MM.1S (cell line): ENCODE measurements at regions not wholly inside any gene's neighbourhood (a gene's known extent, or its start where the extent isn't known, plus 50 kb on each side); places are given as distances from the start of the nearest gene placed in this dataset.
"Not testable (repeated sequence)": the region's sequence is repeated elsewhere in the genome, so short reads cannot be mapped to it uniquely, and the experiment has no call there.

ENCODE experiments used
- DNase-seq: peaks from one replicate; pipeline ENCODE4 v3.0.0-alpha.2; 2015
- H2AFZ ChIP-seq: fragments of 300-600 bp; sonication (generic); 2 replicates; pipeline ENCODE4 v1.6.0; 2016; ENCODE audit warnings: antibody characterized with exemption, low read length
- H3F3A ChIP-seq: fragments of 300-600 bp; sonication (generic); 2 replicates; pipeline ENCODE4 v1.6.1; 2016; ENCODE audit warnings: mild to moderate bottlenecking, antibody characterized with exemption, low read length, moderate library complexity, mixed read lengths; ENCODE audit not compliant: insufficient read depth
- H3K27ac ChIP-seq: fragments of 300-600 bp; sonication (generic); 2 replicates; pipeline ENCODE4 v1.5.1; 2016; ENCODE audit warnings: mild to moderate bottlenecking, low read length
- H3K27me3 ChIP-seq: fragments of 300-600 bp; sonication (generic); replicated peaks from 2 replicates; pipeline ENCODE4 v1.6.0; 2016; ENCODE audit warnings: low read length; ENCODE audit not compliant: insufficient read depth
- H3K36me3 ChIP-seq: fragments of 300-600 bp; sonication (generic); replicated peaks from 2 replicates; pipeline ENCODE4 v1.6.1; 2016; ENCODE audit warnings: mild to moderate bottlenecking, low read length, mixed read lengths; ENCODE audit not compliant: insufficient read depth
- H3K4me1 ChIP-seq: fragments of 300-600 bp; sonication (generic); 2 replicates; pipeline ENCODE4 v1.6.1; 2016; ENCODE audit warnings: low read length, mixed read lengths
- H3K4me2 ChIP-seq: fragments of 300-600 bp; sonication (generic); 2 replicates; pipeline ENCODE4 v1.6.0; 2016; ENCODE audit warnings: low read depth, low read length
- H3K4me3 ChIP-seq: fragments of 300-600 bp; sonication (generic); 2 replicates; pipeline ENCODE4 v1.5.1; 2016; ENCODE audit warnings: low read length, mixed read lengths
- H3K79me2 ChIP-seq: fragments of 300-600 bp; sonication (generic); 2 replicates; pipeline ENCODE4 v1.6.1; 2016; ENCODE audit warnings: mixed run types, low read length, mixed read lengths
- H3K9ac ChIP-seq: fragments of 300-600 bp; sonication (generic); 2 replicates; pipeline ENCODE4 v1.6.1; 2016; ENCODE audit warnings: low read length, mixed read lengths
- H3K9me2 ChIP-seq: fragments of 300-600 bp; sonication (generic); replicated peaks from 2 replicates; pipeline ENCODE4 v1.6.1; 2016; ENCODE audit warnings: mild to moderate bottlenecking, low read length, mixed read lengths; ENCODE audit not compliant: insufficient read depth
- H3K9me3 ChIP-seq: fragments of 300-600 bp; sonication (generic); replicated peaks from 2 replicates; pipeline ENCODE4 v1.6.1; 2016; ENCODE audit warnings: mild to moderate bottlenecking, low read length, mixed read lengths; ENCODE audit not compliant: insufficient read depth
- H4K20me1 ChIP-seq: fragments of 300-600 bp; sonication (generic); 2 replicates; pipeline ENCODE4 v1.6.1; 2016; ENCODE audit warnings: mild to moderate bottlenecking, low read length, moderate library complexity, mixed read lengths; ENCODE audit not compliant: insufficient read depth
- CTCF ChIP-seq: fragments of 300-600 bp; sonication (generic); IDR thresholded peaks from 2 replicates; pipeline ENCODE4 v1.5.1; 2016; ENCODE audit warnings: antibody characterized with exemption, low read length, mixed read lengths
- EZH2 ChIP-seq: fragments of 300-600 bp; sonication (generic); optimal IDR thresholded peaks from 2 replicates; pipeline ENCODE3; 2017; ENCODE audit warnings: low read depth, mild to moderate bottlenecking, antibody characterized with exemption, low read length, mixed read lengths
- EZH2phosphoT487 ChIP-seq: fragments of 300-600 bp; sonication (generic); IDR thresholded peaks from 2 replicates; pipeline ENCODE4 v1.6.1; 2018; ENCODE audit warnings: antibody characterized with exemption, low read length

- Histone ChIP-seq H3K36me3 (no peaks in the 10 kb centered on the region), H3K9ac (no peak overlapping the region), H4K20me1 (no peaks in the 10 kb centered on the region), H3K27me3 (no peaks in the 10 kb centered on the region), H2AFZ (no peak overlapping the region), H3K4me1 (no peaks in the 10 kb centered on the region), H3K4me2 (no peak overlapping the region), H3K79me2 (no peaks in the 10 kb centered on the region), H3K4me3 (no peak overlapping the region), H3K27ac (no peak overlapping the region), H3K9me3 (no peaks in the 10 kb centered on the region), H3F3A (no peaks in the 10 kb centered on the region), H3K9me2 (no peaks in the 10 kb centered on the region)
- no peak for DNase-seq
- no peak for TF ChIP-seq EZH2phosphoT487
- TF ChIP-seq EZH2: no peak
- no peak for TF ChIP-seq CTCF
Observed at GRCh38 chr6:120759570-120759969, 574.7 kb downstream of the TBC1D32 start.

GRCh38 chr6:120748574-120748973 is 585.7 kb downstream of the TBC1D32 start:
- H3K4me2 ChIP-seq, H3K27ac ChIP-seq, H2AFZ ChIP-seq, H3K4me3 ChIP-seq, H3K4me1 ChIP-seq, DNase-seq, H3K9me3 ChIP-seq, H3K27me3 ChIP-seq, H3F3A ChIP-seq, H3K9me2 ChIP-seq, H4K20me1 ChIP-seq, H3K79me2 ChIP-seq, H3K9ac ChIP-seq, H3K36me3 ChIP-seq: not testable (repeated sequence)

- Histone ChIP-seq H3K9me3 (no peaks in the 10 kb centered on the region), H3K27me3 (no peaks in the 10 kb centered on the region), H4K20me1 (no peaks in the 10 kb centered on the region), H3K9ac (no peak overlapping the region), H3F3A (no peaks in the 10 kb centered on the region), H3K9me2 (no peaks in the 10 kb centered on the region), H3K4me1 (no peaks in the 10 kb centered on the region), H3K4me3 (no peak overlapping the region), H3K36me3 (no peaks in the 10 kb centered on the region), H3K79me2 (no peaks in the 10 kb centered on the region), H3K27ac (no peak overlapping the region), H3K4me2 (no peak overlapping the region), H2AFZ (no peak overlapping the region)
- no peak for TF ChIP-seq EZH2
- no peak for TF ChIP-seq CTCF
- TF ChIP-seq EZH2phosphoT487: no peak
- no peak for DNase-seq
Observed at GRCh38 chr6:120736740-120737139, 597.5 kb downstream of the TBC1D32 start.

- no peak overlapping the region for H3K4me3 ChIP-seq
- no peaks in the 10 kb centered on the region for H3K79me2 ChIP-seq
- no peaks in the 10 kb centered on the region for H3K9me3 ChIP-seq
- no peaks in the 10 kb centered on the region for H3K27me3 ChIP-seq
- H3K27ac ChIP-seq: no peak overlapping the region
- TF ChIP-seq CTCF: no peak
- TF ChIP-seq EZH2: no peak
- TF ChIP-seq EZH2phosphoT487: no peak
- H2AFZ ChIP-seq: no peak overlapping the region
- no peaks in the 10 kb centered on the region for H3F3A ChIP-seq
- DNase-seq: no peak
- no peak overlapping the region for H3K4me2 ChIP-seq
- no peak overlapping the region for H3K9ac ChIP-seq
- H3K36me3 ChIP-seq: no peaks in the 10 kb centered on the region
- H3K4me1 ChIP-seq: no peaks in the 10 kb centered on the region
- H4K20me1 ChIP-seq: no peaks in the 10 kb centered on the region
- H3K9me2 ChIP-seq: no peaks in the 10 kb centered on the region
Observed at GRCh38 chr6:120735641-120736040, 598.6 kb downstream of the TBC1D32 start.
